ENCODE measurements at regions not wholly inside any gene's neighbourhood (a gene's known extent, or its start where the extent isn't known, plus 50 kb on each side); places are given as distances from the start of the nearest gene placed in this dataset.

DNA sequence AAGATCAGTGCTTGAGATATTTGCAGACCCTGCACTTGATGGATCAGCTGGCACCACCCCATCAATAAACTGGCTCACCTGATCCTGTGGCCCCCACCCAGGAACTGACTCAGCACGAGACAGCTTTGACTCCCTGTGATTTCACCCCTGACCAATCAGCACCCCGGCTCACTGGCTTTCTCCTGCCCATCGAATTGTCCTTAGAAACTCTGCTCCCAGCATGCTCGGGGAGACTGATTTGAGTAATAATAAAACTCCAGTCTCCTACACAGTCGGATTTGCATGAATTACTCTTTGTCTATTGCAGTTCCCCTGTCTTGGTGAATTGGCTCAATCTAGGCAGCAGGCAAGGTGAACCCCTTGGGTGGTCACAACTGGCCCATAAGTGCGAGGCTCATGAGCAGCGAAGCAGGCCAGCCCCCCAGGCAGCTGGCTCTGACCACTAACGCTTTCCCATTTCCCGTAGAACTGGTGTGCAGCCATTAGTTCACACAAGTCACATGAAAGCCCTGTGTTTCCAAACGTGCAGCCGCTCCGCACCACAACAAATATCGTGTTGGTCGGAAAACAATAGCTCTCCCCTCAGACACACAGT is 79.6 kb downstream of the RSPH3 start:
- Histone ChIP-seq H4K20me1 (ENCODE audit: insufficient read depth, low read length) (no peaks in the 10 kb centered on the region), H3K4me2 (ENCODE audit: low read length) (no peak overlapping the region), H2AFZ (ENCODE audit: low read length) (no peak overlapping the region)

DNA sequence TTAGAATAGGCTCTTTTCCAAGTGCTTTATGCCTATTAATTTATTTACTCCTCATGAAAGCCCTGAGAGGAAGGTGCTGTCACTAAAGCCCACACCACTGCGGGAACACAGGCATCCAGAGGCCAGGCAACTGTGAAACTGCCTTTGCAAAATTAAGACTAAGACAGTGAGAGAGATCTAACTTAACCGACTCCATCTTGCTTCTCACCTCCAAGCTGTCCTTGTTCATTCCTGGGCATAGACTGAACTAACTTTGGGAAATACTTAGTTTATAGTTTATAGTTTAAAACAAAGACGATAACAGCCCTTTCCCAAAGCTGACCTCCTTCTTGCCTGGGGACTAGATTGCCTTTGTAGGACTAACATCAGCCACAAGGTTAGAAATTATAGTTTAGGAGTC is 80.1 kb downstream of the RSPH3 start:
- H3K27ac ChIP-seq (ENCODE audit: low read depth, low read length, poor library complexity, severe bottlenecking) = peak overlapping the region; percentile 53
- H3K9me2 ChIP-seq (ENCODE audit: low read depth, low read length) = no peaks in the 10 kb centered on the region
- peaks cover 59% of the 10 kb centered on the region for H3K4me1 ChIP-seq (ENCODE audit: insufficient read depth, low read length, severe bottlenecking)
- H4K20me1 ChIP-seq (ENCODE audit: insufficient read depth, low read length) = no peaks in the 10 kb centered on the region
- no peak for TF ChIP-seq EZH2 (IDR thresholded peaks at IDR 0.05; ENCODE audit: borderline replicate concordance, low read length)
- TF ChIP-seq, protein P1, sequence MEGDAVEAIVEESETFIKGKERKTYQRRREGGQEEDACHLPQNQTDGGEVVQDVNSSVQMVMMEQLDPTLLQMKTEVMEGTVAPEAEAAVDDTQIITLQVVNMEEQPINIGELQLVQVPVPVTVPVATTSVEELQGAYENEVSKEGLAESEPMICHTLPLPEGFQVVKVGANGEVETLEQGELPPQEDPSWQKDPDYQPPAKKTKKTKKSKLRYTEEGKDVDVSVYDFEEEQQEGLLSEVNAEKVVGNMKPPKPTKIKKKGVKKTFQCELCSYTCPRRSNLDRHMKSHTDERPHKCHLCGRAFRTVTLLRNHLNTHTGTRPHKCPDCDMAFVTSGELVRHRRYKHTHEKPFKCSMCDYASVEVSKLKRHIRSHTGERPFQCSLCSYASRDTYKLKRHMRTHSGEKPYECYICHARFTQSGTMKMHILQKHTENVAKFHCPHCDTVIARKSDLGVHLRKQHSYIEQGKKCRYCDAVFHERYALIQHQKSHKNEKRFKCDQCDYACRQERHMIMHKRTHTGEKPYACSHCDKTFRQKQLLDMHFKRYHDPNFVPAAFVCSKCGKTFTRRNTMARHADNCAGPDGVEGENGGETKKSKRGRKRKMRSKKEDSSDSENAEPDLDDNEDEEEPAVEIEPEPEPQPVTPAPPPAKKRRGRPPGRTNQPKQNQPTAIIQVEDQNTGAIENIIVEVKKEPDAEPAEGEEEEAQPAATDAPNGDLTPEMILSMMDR (IDR thresholded peaks at IDR 0.05; ENCODE audit: low read length) = no peak
- H3K9me3 ChIP-seq (ENCODE audit: low read length) = no peaks in the 10 kb centered on the region
- H2AFZ ChIP-seq (ENCODE audit: low read length) = no peak overlapping the region
- H3K4me3 ChIP-seq (ENCODE audit: low read depth, low read length, poor library complexity, severe bottlenecking) = no peak overlapping the region
- no peaks in the 10 kb centered on the region for H3K79me2 ChIP-seq (ENCODE audit: insufficient read depth, low read length)
- no peak overlapping the region for H3K9ac ChIP-seq (ENCODE audit: low read length)
- no peaks in the 10 kb centered on the region for H3F3A ChIP-seq (ENCODE audit: insufficient read depth, low read length)
- H3K36me3 ChIP-seq (ENCODE audit: insufficient read depth, low read length) = no peaks in the 10 kb centered on the region
- no peaks in the 10 kb centered on the region for H3K27me3 ChIP-seq (ENCODE audit: insufficient read depth, low read length)
- no peak overlapping the region for H3K4me2 ChIP-seq (ENCODE audit: low read length)

More for the DNA sequence above, 79.6 kb downstream of the RSPH3 start:
- Histone ChIP-seq H3K9me3 (ENCODE audit: low read length) (no peaks in the 10 kb centered on the region), H3K27ac (ENCODE audit: low read depth, low read length, poor library complexity, severe bottlenecking) (peak overlapping the region; percentile 49), H3K36me3 (ENCODE audit: insufficient read depth, low read length) (no peaks in the 10 kb centered on the region), H3K27me3 (ENCODE audit: insufficient read depth, low read length) (no peaks in the 10 kb centered on the region), H3K79me2 (ENCODE audit: insufficient read depth, low read length) (no peaks in the 10 kb centered on the region), H3K4me3 (ENCODE audit: low read depth, low read length, poor library complexity, severe bottlenecking) (no peak overlapping the region), H3K9ac (ENCODE audit: low read length) (no peak overlapping the region), H3F3A (ENCODE audit: insufficient read depth, low read length) (no peaks in the 10 kb centered on the region), H3K4me1 (ENCODE audit: insufficient read depth, low read length, severe bottlenecking) (peaks cover 54% of the 10 kb centered on the region), H3K9me2 (ENCODE audit: low read depth, low read length) (no peaks in the 10 kb centered on the region)
- TF ChIP-seq EZH2 (IDR thresholded peaks at IDR 0.05; ENCODE audit: borderline replicate concordance, low read length) = no peak
- TF ChIP-seq, protein P1 (IDR thresholded peaks at IDR 0.05; ENCODE audit: low read length) = no peak

DNA sequence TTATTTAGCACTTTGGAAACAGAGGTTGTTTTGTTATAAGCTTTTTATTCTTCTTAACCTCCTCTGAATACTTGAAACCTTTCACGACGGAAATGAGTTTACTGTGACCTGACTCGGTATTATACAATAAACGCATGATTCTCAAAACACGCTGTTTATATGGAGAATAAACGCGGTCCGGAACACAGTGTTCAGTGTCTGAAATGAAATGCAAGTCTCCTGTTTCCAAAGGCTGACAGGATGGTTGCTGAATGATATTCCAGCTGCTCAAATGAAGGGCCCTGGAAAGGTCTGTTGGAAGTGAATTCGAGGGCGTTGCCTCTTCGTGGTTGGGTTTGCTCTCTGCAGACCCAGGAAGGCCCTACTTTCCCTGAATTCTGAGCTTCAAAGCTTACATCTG is 83.4 kb downstream of the RSPH3 start:
- H3K27ac ChIP-seq (ENCODE audit: low read depth, low read length, poor library complexity, severe bottlenecking) = peak overlapping the region; percentile 60
- H2AFZ ChIP-seq (ENCODE audit: low read length) = no peak overlapping the region
- no peaks in the 10 kb centered on the region for H3K9me3 ChIP-seq (ENCODE audit: low read length)
- no peaks in the 10 kb centered on the region for H3K9me2 ChIP-seq (ENCODE audit: low read depth, low read length)
- no peaks in the 10 kb centered on the region for H3K36me3 ChIP-seq (ENCODE audit: insufficient read depth, low read length)
- no peak overlapping the region for H3K4me3 ChIP-seq (ENCODE audit: low read depth, low read length, poor library complexity, severe bottlenecking)
- H3F3A ChIP-seq (ENCODE audit: insufficient read depth, low read length) = no peaks in the 10 kb centered on the region
- no peaks in the 10 kb centered on the region for H4K20me1 ChIP-seq (ENCODE audit: insufficient read depth, low read length)
- no peaks in the 10 kb centered on the region for H3K79me2 ChIP-seq (ENCODE audit: insufficient read depth, low read length)
- H3K9ac ChIP-seq (ENCODE audit: low read length) = no peak overlapping the region
- H3K4me2 ChIP-seq (ENCODE audit: low read length) = no peak overlapping the region
- TF ChIP-seq EZH2 (IDR thresholded peaks at IDR 0.05; ENCODE audit: borderline replicate concordance, low read length) = no peak
- TF ChIP-seq, protein P1 (IDR thresholded peaks at IDR 0.05; ENCODE audit: low read length) = no peak
- no peaks in the 10 kb centered on the region for H3K27me3 ChIP-seq (ENCODE audit: insufficient read depth, low read length)
- peaks cover 61% of the 10 kb centered on the region for H3K4me1 ChIP-seq (ENCODE audit: insufficient read depth, low read length, severe bottlenecking)
